Endothelial cell of umbilical vein (primary cell): ENCODE measurements at regions not wholly inside any gene's neighbourhood (a gene's known extent, or its start where the extent isn't known, plus 50 kb on each side); places are given as distances from the start of the nearest gene placed in this dataset.

Source experiments
- BruUV-seq: library from RNA; stranded (reverse); fragments of 400-500 nt; replicated peaks from 2 replicates; lab custom pipeline; 2021; lab: Mats Ljungman, UMichigan
- CTCF ChIA-PET: fragments of 300-600, 350-600 bp; sonication (Branson Sonifier 250); formaldehyde crosslinking; loops from one replicate; lab custom pipeline; 2021; ENCODE audit warnings: antibody characterized with exemption, inconsistent platforms; lab: Charles Lee
- POLR2A ChIA-PET: fragments of 300-600, 350-600 bp; sonication (Branson Sonifier 250); formaldehyde crosslinking; loops from one replicate; lab custom pipeline; 2021; ENCODE audit warnings: antibody characterized with exemption, inconsistent platforms; lab: Charles Lee
- DNase-seq: peaks from one replicate; pipeline ENCODE4 v3.0.0-alpha.2; 2011; ENCODE audit warnings: low read depth, low spot score
- FAIRE-seq: peaks from 2 replicates; lab custom pipeline; 2011; peaks lifted over from hg19 to GRCh38; lab: Jason Lieb, UNC
- H2AFZ ChIP-seq: 2 replicates; pipeline ENCODE4 v1.6.0; 2012; ENCODE audit warnings: low read depth, low read length, control low read depth, inconsistent platforms
- H3K27ac ChIP-seq: 2 replicates; pipeline ENCODE4 v1.5.1; 2011; ENCODE audit warnings: low read depth, mild to moderate bottlenecking, control low read depth, low read length, moderate library complexity; ENCODE audit not compliant: insufficient read depth
- H3K27me3 ChIP-seq, 2 experiments: 2 replicates each; pipeline versions ENCODE4 v1.6.0 to v1.6.1; 2011; ENCODE audit warnings: low read length in 2 of 2, mixed read lengths in 1 of 2; ENCODE audit not compliant: control insufficient read depth in 2 of 2, insufficient read depth in 2 of 2
- H3K36me3 ChIP-seq, 2 experiments: 2 replicates in 1 of 2; 3 replicates in 1 of 2; pipeline ENCODE4 v1.5.1; 2011; ENCODE audit warnings: low read length in 2 of 2, mild to moderate bottlenecking in 1 of 2, moderate library complexity in 1 of 2; ENCODE audit not compliant: control insufficient read depth in 2 of 2, insufficient read depth in 2 of 2; ENCODE audit errors: extremely low read depth in 1 of 2
- H3K4me1 ChIP-seq: 3 replicates; pipeline ENCODE4 v1.5.1; 2011; ENCODE audit warnings: mild to moderate bottlenecking, low read length; ENCODE audit not compliant: control insufficient read depth, insufficient read depth; ENCODE audit errors: extremely low read depth
- H3K4me2 ChIP-seq: 2 replicates; pipeline ENCODE4 v1.6.1; 2011; ENCODE audit warnings: low read length, control low read depth, mixed read lengths; ENCODE audit not compliant: insufficient read depth
- H3K4me3 ChIP-seq, 3 experiments: fragments of 200-600 bp in 1 of 3; sonication (generic), shearing (Covaris generic) in 1 of 3; replicated peaks in 1 of 3; 2 replicates each; pipeline ENCODE4 v1.5.1; 2011 to 2016; ENCODE audit warnings: control low read depth in 3 of 3, low read length in 3 of 3, mild to moderate bottlenecking in 2 of 3, inconsistent platforms in 1 of 3, low read depth in 1 of 3, moderate library complexity in 1 of 3; ENCODE audit not compliant: insufficient read depth in 1 of 3
- H3K79me2 ChIP-seq: 2 replicates; pipeline ENCODE4 v1.6.0; 2012; ENCODE audit warnings: low read length, inconsistent platforms; ENCODE audit not compliant: control insufficient read depth, insufficient read depth
- H3K9ac ChIP-seq: replicated peaks from 2 replicates; pipeline ENCODE3; 2011; ENCODE audit warnings: low read length, control low read depth; ENCODE audit not compliant: insufficient read depth; ENCODE audit errors: extremely low read depth
- H3K9me1 ChIP-seq: replicated peaks from 3 replicates; pipeline ENCODE4 v1.6.0; 2011; ENCODE audit warnings: mild to moderate bottlenecking, low read length; ENCODE audit not compliant: control insufficient read depth, insufficient read depth; ENCODE audit errors: extremely low read depth
- H3K9me3 ChIP-seq: replicated peaks from 2 replicates; pipeline ENCODE4 v1.5.1; 2012; ENCODE audit warnings: low read length, inconsistent platforms; ENCODE audit not compliant: control insufficient read depth, insufficient read depth
- H4K20me1 ChIP-seq: replicated peaks from 2 replicates; pipeline ENCODE3; 2011; ENCODE audit warnings: mild to moderate bottlenecking, low read length; ENCODE audit not compliant: control insufficient read depth, insufficient read depth; ENCODE audit errors: extremely low read depth
- CTCF ChIP-seq, 2 donors: IDR thresholded peaks; 1 replicate in 1 of 2; 2 replicates in 1 of 2; pipeline ENCODE4 v1.5.1; 2011; ENCODE audit warnings: low read length in 2 of 2, mild to moderate bottlenecking in 2 of 2, moderate library complexity in 2 of 2, control low read depth in 1 of 2, inconsistent platforms in 1 of 2, low read depth in 1 of 2; ENCODE audit not compliant: insufficient read depth in 1 of 2; ENCODE audit errors: extremely low read depth in 1 of 2
- FOS ChIP-seq: IDR thresholded peaks from 2 replicates; pipeline ENCODE4 v1.6.1; 2011; ENCODE audit warnings: mild to moderate bottlenecking, low read length, moderate library complexity, borderline replicate concordance; ENCODE audit not compliant: insufficient read depth
- JUN ChIP-seq: IDR thresholded peaks from 2 replicates; pipeline ENCODE4 v1.6.1; 2011; ENCODE audit warnings: borderline replicate concordance, low read depth; ENCODE audit not compliant: insufficient read length, insufficient read depth
- MAX ChIP-seq: IDR thresholded peaks from 2 replicates; pipeline ENCODE4 v1.6.1; 2011; ENCODE audit not compliant: insufficient read depth, insufficient read length
- MYC ChIP-seq: IDR thresholded peaks from one replicate; pipeline ENCODE4 v1.6.1; 2011; ENCODE audit warnings: mild to moderate bottlenecking, low read depth, low read length
- POLR2A ChIP-seq: IDR thresholded peaks from 2 replicates; pipeline ENCODE4 v1.6.1; 2012; ENCODE audit warnings: low read depth, mild to moderate bottlenecking, control low read depth, low read length
- POLR2AphosphoS5 ChIP-seq: IDR thresholded peaks from 2 replicates; pipeline ENCODE4 v1.6.1; 2012; ENCODE audit warnings: low read depth, mild to moderate bottlenecking, control low read depth, low read length, moderate library complexity; ENCODE audit not compliant: insufficient read depth
- dilution Hi-C: fragments of 300-500 bp; cut with MboI; formaldehyde crosslinking; loops from one replicate; pipeline ENCODE4 v1.15.0; 2019; ENCODE audit warnings: low sequenced_read_pairs; ENCODE audit not compliant: extremely low pct_ligation_motif_present
- intact Hi-C: fragments of 100-400 bp; cut with micrococcal nuclease; formaldehyde crosslinking; loops from one replicate; pipeline ENCODE4 v1.10.0; 2022

- Histone ChIP-seq H3K4me1 (no peaks in the 10 kb centered on the region), H3K27me3 (no peaks in the 10 kb centered on the region), H4K20me1 (no peaks in the 10 kb centered on the region), H2AFZ (no peak overlapping the region), H3K9ac (no peak overlapping the region), H3K4me3 (no peak overlapping the region), H3K79me2 (no peaks in the 10 kb centered on the region), H3K36me3 (no peaks in the 10 kb centered on the region), H3K9me1 (no peaks in the 10 kb centered on the region), H3K27ac (no peak overlapping the region), H3K4me2 (no peak overlapping the region), H3K9me3 (peaks cover 2% of the 10 kb centered on the region)
- TF ChIP-seq CTCF (IDR thresholded peaks at IDR 0.05; ENCODE audit: extremely low read depth in 1 of 2, insufficient read depth in 1 of 2, low read depth in 1 of 2, low read length in 2 of 2) (no peak), FOS (no peak), POLR2A (no peak), JUN (no peak), POLR2AphosphoS5 (no peak), MAX (no peak)
- FAIRE-seq, result no peak
- intact Hi-C loops (no loop called here), dilution Hi-C loops (no loop called here)
- BruUV-seq, result no TSS peak
- DNase-seq, result no peak
- POLR2A ChIA-PET, result no interaction called here
- CTCF ChIA-PET, result no interaction called here
Observed at GRCh38 chr7:10731253-10731773, 242.4 kb upstream of the PHF14 start.

GRCh38 chr7:10733747-10734146, 239.9 kb upstream of the PHF14 start:
- POLR2A ChIA-PET, result no interaction called here

More at GRCh38 chr7:10733747-10734146, 239.9 kb upstream of the PHF14 start:
- Histone ChIP-seq H3K79me2 (no peaks in the 10 kb centered on the region), H3K4me2 (no peak overlapping the region), H3K36me3 (no peaks in the 10 kb centered on the region), H3K9me3 (peaks cover 3% of the 10 kb centered on the region), H3K9ac (no peak overlapping the region), H3K4me1 (no peaks in the 10 kb centered on the region), H3K27ac (no peak overlapping the region), H2AFZ (no peak overlapping the region), H3K9me1 (no peaks in the 10 kb centered on the region), H3K27me3 (no peaks in the 10 kb centered on the region), H3K4me3 (no peak overlapping the region), H4K20me1 (no peaks in the 10 kb centered on the region)
- intact Hi-C loops (no loop called here), dilution Hi-C loops (no loop called here)
- no TSS peak for BruUV-seq
- TF ChIP-seq JUN (no peak), FOS (no peak), MYC (no peak)
- DNase-seq, result no peak
- FAIRE-seq, result no peak
- CTCF ChIA-PET, result no interaction called here
